ENCODE measurements at regions not wholly inside any gene's neighbourhood (a gene's known extent, or its start where the extent isn't known, plus 50 kb on each side); places are given as distances from the start of the nearest gene placed in this dataset.

DNA sequence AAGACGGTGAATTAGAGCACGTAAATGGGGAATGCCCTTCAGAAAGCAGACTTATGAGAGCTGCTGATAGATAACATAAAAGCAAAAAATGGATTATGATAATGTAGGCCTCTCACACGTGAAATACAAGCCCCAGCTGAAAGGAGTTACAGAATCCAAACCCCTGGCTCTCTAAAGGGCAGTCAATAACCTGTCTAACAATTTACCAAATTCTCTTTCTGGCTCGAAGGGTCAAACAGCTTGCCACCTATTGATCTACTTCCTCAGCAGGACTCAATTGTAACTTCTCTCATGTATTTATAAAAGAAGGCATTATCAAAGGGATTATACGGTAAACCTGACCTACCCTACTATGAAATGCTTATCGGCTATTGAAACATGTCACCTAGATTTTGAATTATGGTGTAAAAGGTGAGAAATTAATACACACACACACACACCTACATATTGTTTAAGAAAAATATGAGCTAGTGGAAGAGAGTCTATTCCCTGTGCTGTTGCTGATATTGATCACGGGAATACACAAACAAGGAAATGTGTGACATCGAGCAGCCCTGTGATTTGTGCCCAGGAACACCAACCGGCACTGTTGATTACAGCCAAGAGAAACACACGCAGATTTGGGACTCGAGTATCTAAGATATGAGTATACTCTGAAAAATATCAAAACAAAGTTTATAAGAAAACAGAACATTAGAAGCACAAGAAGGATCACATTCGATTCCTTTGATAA is 135.6 kb upstream of the NEBL start (continued):
- TF ChIP-seq BHLHE40 (IDR thresholded peaks at IDR 0.05; ENCODE audit: borderline replicate concordance in 1 of 2, low read depth in 2 of 2, low read length in 1 of 2) (no peak), NBN (IDR thresholded peaks at IDR 0.05) (no peak)
- TF ChIP-seq, protein P1, sequence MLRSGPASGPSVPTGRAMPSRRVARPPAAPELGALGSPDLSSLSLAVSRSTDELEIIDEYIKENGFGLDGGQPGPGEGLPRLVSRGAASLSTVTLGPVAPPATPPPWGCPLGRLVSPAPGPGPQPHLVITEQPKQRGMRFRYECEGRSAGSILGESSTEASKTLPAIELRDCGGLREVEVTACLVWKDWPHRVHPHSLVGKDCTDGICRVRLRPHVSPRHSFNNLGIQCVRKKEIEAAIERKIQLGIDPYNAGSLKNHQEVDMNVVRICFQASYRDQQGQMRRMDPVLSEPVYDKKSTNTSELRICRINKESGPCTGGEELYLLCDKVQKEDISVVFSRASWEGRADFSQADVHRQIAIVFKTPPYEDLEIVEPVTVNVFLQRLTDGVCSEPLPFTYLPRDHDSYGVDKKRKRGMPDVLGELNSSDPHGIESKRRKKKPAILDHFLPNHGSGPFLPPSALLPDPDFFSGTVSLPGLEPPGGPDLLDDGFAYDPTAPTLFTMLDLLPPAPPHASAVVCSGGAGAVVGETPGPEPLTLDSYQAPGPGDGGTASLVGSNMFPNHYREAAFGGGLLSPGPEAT (IDR thresholded peaks at IDR 0.05; ENCODE audit: low read depth): no peak
- TF ChIP-seq, protein P2, sequence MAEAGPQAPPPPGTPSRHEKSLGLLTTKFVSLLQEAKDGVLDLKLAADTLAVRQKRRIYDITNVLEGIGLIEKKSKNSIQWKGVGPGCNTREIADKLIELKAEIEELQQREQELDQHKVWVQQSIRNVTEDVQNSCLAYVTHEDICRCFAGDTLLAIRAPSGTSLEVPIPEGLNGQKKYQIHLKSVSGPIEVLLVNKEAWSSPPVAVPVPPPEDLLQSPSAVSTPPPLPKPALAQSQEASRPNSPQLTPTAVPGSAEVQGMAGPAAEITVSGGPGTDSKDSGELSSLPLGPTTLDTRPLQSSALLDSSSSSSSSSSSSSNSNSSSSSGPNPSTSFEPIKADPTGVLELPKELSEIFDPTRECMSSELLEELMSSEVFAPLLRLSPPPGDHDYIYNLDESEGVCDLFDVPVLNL (IDR thresholded peaks at IDR 0.05; ENCODE audit: low read depth, low read length): no peak

DNA sequence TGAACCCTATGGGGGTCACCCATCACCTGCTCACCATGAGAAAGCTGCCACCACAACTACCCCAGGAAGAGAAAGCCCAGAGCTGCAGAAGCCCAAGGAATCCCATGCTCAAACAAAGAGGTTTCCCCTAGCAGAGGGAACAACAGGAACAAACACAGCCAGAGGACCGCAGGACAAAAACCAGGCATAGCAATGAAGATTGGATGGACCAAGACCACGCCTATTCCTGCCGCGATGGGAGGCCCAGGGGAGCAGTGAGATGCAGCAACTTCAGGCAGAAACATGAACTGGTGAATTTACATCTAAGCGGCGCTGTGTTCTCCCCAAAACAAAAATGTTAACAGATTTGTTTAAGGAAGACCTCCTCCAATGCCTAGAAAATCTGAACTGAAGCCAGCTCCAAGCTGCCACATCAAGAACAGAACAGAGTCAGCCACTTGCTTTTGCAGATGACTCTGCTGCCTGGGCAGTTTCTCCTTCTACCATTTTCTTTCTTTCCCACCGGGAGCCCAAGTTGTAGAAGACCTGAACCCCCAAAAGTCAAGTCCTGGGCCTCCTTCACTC is 134.2 kb upstream of the NEBL start:
- Histone ChIP-seq H3K4me3 (no peak overlapping the region), H3K4me2 (ENCODE audit: control insufficient read depth, insufficient read depth) (no peak overlapping the region), H4K20me1 (ENCODE audit: control insufficient read depth, insufficient read depth) (no peaks in the 10 kb centered on the region), H3K27ac (ENCODE audit: control insufficient read depth, insufficient read depth) (no peak overlapping the region), H3K9me3 (replicated peaks; ENCODE audit: control insufficient read depth, insufficient read depth, low read length) (no peaks in the 10 kb centered on the region; the same call in 2 of the 3 replicates), H3K4me1 (ENCODE audit: control insufficient read depth, insufficient read depth, low read length) (no peaks in the 10 kb centered on the region), H3K27me3 (replicated peaks in 1 of 2; ENCODE audit: control insufficient read depth in 2 of 2, insufficient read depth in 2 of 2, low read length in 1 of 2) (no peaks in the 10 kb centered on the region), H2AFZ (ENCODE audit: control insufficient read depth, low read depth, low read length) (no peak overlapping the region), H3K36me3 (ENCODE audit: control insufficient read depth in 2 of 2, insufficient read depth in 2 of 2, low read length in 1 of 2) (no peaks in the 10 kb centered on the region), H3K79me2 (ENCODE audit: control insufficient read depth, insufficient read depth, low read length) (no peaks in the 10 kb centered on the region), H3K9ac (ENCODE audit: control insufficient read depth, insufficient read depth, low read length) (no peak overlapping the region)
- SMC1A ChIA-PET (ENCODE audit: uncharacterized antibody, unreplicated experiment): no interaction called here
- FAIRE-seq (no peak), ATAC-seq (no peak), DNase-seq (ENCODE audit: low read depth, low spot score) (no peak)
- WGBS (ENCODE audit: insufficient coverage, insufficient replicate concordance, low lambda C conversion rate, missing lambda C conversion rate): 52% methylated on average over 7 of the region's 7 CpGs
- POLR2A ChIA-PET: no interaction called here
- intact Hi-C loops (cut with micrococcal nuclease; ENCODE audit: unreplicated experiment) (no loop called here), in situ Hi-C loops (cut with MboI) (no loop called here)
- BruUV-seq (replicated peaks): no TSS peak
- RAD21 ChIA-PET (ENCODE audit: unreplicated experiment): no interaction called here
- CTCF ChIA-PET: no interaction called here
- TF ChIP-seq, protein P3, sequence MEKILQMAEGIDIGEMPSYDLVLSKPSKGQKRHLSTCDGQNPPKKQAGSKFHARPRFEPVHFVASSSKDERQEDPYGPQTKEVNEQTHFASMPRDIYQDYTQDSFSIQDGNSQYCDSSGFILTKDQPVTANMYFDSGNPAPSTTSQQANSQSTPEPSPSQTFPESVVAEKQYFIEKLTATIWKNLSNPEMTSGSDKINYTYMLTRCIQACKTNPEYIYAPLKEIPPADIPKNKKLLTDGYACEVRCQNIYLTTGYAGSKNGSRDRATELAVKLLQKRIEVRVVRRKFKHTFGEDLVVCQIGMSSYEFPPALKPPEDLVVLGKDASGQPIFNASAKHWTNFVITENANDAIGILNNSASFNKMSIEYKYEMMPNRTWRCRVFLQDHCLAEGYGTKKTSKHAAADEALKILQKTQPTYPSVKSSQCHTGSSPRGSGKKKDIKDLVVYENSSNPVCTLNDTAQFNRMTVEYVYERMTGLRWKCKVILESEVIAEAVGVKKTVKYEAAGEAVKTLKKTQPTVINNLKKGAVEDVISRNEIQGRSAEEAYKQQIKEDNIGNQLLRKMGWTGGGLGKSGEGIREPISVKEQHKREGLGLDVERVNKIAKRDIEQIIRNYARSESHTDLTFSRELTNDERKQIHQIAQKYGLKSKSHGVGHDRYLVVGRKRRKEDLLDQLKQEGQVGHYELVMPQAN (conservative IDR thresholded peaks at IDR 0.05): no peak
- TF ChIP-seq MTA3 (IDR thresholded peaks at IDR 0.05; ENCODE audit: borderline replicate concordance, low read length) (no peak), BMI1 (IDR thresholded peaks at IDR 0.05; ENCODE audit: borderline replicate concordance) (no peak), FOXM1 (IDR thresholded peaks at IDR 0.05; ENCODE audit: low read depth, low read length) (no peak), PML (IDR thresholded peaks at IDR 0.05; ENCODE audit: low read length) (no peak), RB1 (IDR thresholded peaks at IDR 0.05; ENCODE audit: borderline replicate concordance) (no peak), RBBP5 (conservative IDR thresholded peaks at IDR 0.05) (no peak), RUNX3 (IDR thresholded peaks at IDR 0.05; ENCODE audit: low read length) (no peak)
- TF ChIP-seq, protein P4, sequence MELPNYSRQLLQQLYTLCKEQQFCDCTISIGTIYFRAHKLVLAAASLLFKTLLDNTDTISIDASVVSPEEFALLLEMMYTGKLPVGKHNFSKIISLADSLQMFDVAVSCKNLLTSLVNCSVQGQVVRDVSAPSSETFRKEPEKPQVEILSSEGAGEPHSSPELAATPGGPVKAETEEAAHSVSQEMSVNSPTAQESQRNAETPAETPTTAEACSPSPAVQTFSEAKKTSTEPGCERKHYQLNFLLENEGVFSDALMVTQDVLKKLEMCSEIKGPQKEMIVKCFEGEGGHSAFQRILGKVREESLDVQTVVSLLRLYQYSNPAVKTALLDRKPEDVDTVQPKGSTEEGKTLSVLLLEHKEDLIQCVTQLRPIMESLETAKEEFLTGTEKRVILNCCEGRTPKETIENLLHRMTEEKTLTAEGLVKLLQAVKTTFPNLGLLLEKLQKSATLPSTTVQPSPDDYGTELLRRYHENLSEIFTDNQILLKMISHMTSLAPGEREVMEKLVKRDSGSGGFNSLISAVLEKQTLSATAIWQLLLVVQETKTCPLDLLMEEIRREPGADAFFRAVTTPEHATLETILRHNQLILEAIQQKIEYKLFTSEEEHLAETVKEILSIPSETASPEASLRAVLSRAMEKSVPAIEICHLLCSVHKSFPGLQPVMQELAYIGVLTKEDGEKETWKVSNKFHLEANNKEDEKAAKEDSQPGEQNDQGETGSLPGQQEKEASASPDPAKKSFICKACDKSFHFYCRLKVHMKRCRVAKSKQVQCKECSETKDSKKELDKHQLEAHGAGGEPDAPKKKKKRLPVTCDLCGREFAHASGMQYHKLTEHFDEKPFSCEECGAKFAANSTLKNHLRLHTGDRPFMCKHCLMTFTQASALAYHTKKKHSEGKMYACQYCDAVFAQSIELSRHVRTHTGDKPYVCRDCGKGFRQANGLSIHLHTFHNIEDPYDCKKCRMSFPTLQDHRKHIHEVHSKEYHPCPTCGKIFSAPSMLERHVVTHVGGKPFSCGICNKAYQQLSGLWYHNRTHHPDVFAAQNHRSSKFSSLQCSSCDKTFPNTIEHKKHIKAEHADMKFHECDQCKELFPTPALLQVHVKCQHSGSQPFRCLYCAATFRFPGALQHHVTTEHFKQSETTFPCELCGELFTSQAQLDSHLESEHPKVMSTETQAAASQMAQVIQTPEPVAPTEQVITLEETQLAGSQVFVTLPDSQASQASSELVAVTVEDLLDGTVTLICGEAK (IDR thresholded peaks at IDR 0.05; ENCODE audit: borderline replicate concordance): no peak
